H1 (cell line): ENCODE measurements at regions not wholly inside any gene's neighbourhood (a gene's known extent, or its start where the extent isn't known, plus 50 kb on each side); places are given as distances from the start of the nearest gene placed in this dataset.
A peak's percentile ranks its signal among the peaks of the same experiment; 100 is the strongest.

Source experiments
- CTCF ChIA-PET: fragments of 300-600 bp; sonication (Branson Sonifier 250); formaldehyde crosslinking; loops from one replicate; lab custom pipeline; 2021; ENCODE audit not compliant: partially characterized antibody; lab: Charles Lee
- POLR2A ChIA-PET: fragments of 300-600 bp; sonication (Branson Sonifier 250); formaldehyde crosslinking; loops from one replicate; lab custom pipeline; 2021; ENCODE audit warnings: inconsistent platforms; ENCODE audit not compliant: partially characterized antibody; lab: Charles Lee
- DNase-seq, 2 experiments: peaks; one replicate each; pipeline versions ENCODE4 v3.0.0 to v3.0.0-alpha.2; 2010 to 2022; ENCODE audit warnings: low spot score in 2 of 2, low read depth in 1 of 2, mixed read lengths in 1 of 2
- FAIRE-seq: peaks from 2 replicates; lab custom pipeline; 2011; peaks lifted over from hg19 to GRCh38; lab: Jason Lieb, UNC
- H2AFZ ChIP-seq: 2 replicates; pipeline ENCODE4 v1.8.1; 2012; ENCODE audit warnings: low read length, inconsistent platforms
- H2AK5ac ChIP-seq: 2 replicates; pipeline ENCODE4 v1.6.1; 2013; ENCODE audit warnings: low read depth, low read length
- H2BK120ac ChIP-seq: replicated peaks from 2 replicates; pipeline ENCODE3; 2013; ENCODE audit warnings: low read depth, low read length, inconsistent platforms
- H2BK12ac ChIP-seq: 2 replicates; pipeline ENCODE4 v1.6.1; 2013; ENCODE audit warnings: low read depth, low read length
- H2BK15ac ChIP-seq: 2 replicates; pipeline ENCODE4 v1.6.1; 2013; ENCODE audit warnings: low read length
- H2BK20ac ChIP-seq: 2 replicates; pipeline ENCODE4 v1.6.1; 2013; ENCODE audit warnings: low read length
- H2BK5ac ChIP-seq: 2 replicates; pipeline ENCODE4 v1.6.1; 2013; ENCODE audit warnings: low read depth, low read length
- H3K14ac ChIP-seq: 2 replicates; pipeline ENCODE4 v1.6.1; 2013; ENCODE audit warnings: inconsistent platforms; ENCODE audit not compliant: insufficient read length
- H3K18ac ChIP-seq: 2 replicates; pipeline ENCODE4 v1.6.1; 2013; ENCODE audit warnings: low read length; ENCODE audit errors: extremely low read depth
- H3K23ac ChIP-seq: 2 replicates; pipeline ENCODE4 v1.6.1; 2013; ENCODE audit warnings: inconsistent platforms; ENCODE audit not compliant: insufficient read length
- H3K23me2 ChIP-seq: 2 replicates; pipeline ENCODE4 v1.6.1; 2013; ENCODE audit warnings: low read depth, low read length
- H3K27ac ChIP-seq: 2 replicates; pipeline ENCODE4 v1.6.1; 2011; ENCODE audit warnings: low read depth, low read length, inconsistent platforms
- H3K27me3 ChIP-seq, 4 experiments: replicated peaks in 1 of 4; 1 replicate in 1 of 4; 2 replicates in 3 of 4; pipeline versions ENCODE4 v1.6.1 to v1.8.1; 2011 to 2013; ENCODE audit warnings: low read length in 3 of 4, mild to moderate bottlenecking in 3 of 4, inconsistent platforms in 2 of 4, mixed read lengths in 2 of 4, moderate library complexity in 1 of 4; ENCODE audit not compliant: control insufficient read depth in 3 of 4, insufficient read depth in 3 of 4; ENCODE audit errors: extremely low read depth in 1 of 4
- H3K36me3 ChIP-seq, 4 experiments: 2 replicates each; pipeline versions ENCODE4 v1.6.1 to v1.8.1; 2011 to 2013; ENCODE audit warnings: mild to moderate bottlenecking in 4 of 4, low read length in 3 of 4, moderate library complexity in 2 of 4, control low read depth in 1 of 4, inconsistent platforms in 1 of 4; ENCODE audit not compliant: insufficient read depth in 4 of 4, control insufficient read depth in 2 of 4
- H3K4ac ChIP-seq: replicated peaks from 2 replicates; pipeline ENCODE3; 2013; ENCODE audit warnings: low read length, low read depth, mixed read lengths, inconsistent platforms; ENCODE audit not compliant: insufficient read length
- H3K4me1 ChIP-seq, 4 experiments: replicated peaks in 1 of 4; 1 replicate in 1 of 4; 2 replicates in 3 of 4; pipeline versions ENCODE4 v1.6.1 to v1.8.1; 2011 to 2013; ENCODE audit warnings: low read length in 3 of 4, inconsistent platforms in 2 of 4, mixed read lengths in 1 of 4; ENCODE audit not compliant: insufficient read depth in 4 of 4, control insufficient read depth in 3 of 4
- H3K4me2 ChIP-seq, 2 experiments: 2 replicates each; pipeline versions ENCODE4 v1.6.1 to v1.8.1; 2011 to 2013; ENCODE audit warnings: low read depth in 2 of 2, low read length in 2 of 2, control low read depth in 1 of 2, inconsistent platforms in 1 of 2, mild to moderate bottlenecking in 1 of 2; ENCODE audit not compliant: insufficient read depth in 1 of 2
- H3K4me3 ChIP-seq, 4 experiments: fragments of 200-600, 300-600 bp in 1 of 4; sonication (generic), shearing (Covaris generic), sonication (Bioruptor Twin) in 1 of 4; 2 replicates each; pipeline versions ENCODE4 v1.5.1 to v1.8.1; 2011 to 2016; ENCODE audit warnings: low read length in 4 of 4, low read depth in 3 of 4, control low read depth in 2 of 4, inconsistent platforms in 2 of 4, mild to moderate bottlenecking in 2 of 4, mixed read lengths in 1 of 4, moderate library complexity in 1 of 4; ENCODE audit not compliant: insufficient read depth in 2 of 4; ENCODE audit errors: extremely low read depth in 1 of 4
- H3K56ac ChIP-seq: replicated peaks from 2 replicates; pipeline ENCODE3; 2013; ENCODE audit warnings: low read depth, mild to moderate bottlenecking, mixed read lengths, low read length, inconsistent platforms; ENCODE audit not compliant: insufficient read length
- H3K79me1 ChIP-seq: 2 replicates; pipeline ENCODE4 v1.6.1; 2013; ENCODE audit warnings: low read depth, low read length, control low read depth
- H3K79me2 ChIP-seq, 2 experiments: 2 replicates each; pipeline versions ENCODE4 v1.6.1 to v1.8.1; 2012 to 2013; ENCODE audit warnings: low read length in 2 of 2, mild to moderate bottlenecking in 2 of 2, inconsistent platforms in 1 of 2; ENCODE audit not compliant: insufficient read depth in 2 of 2, control insufficient read depth in 1 of 2
- H3K9ac ChIP-seq, 4 experiments: replicated peaks in 1 of 4; 1 replicate in 1 of 4; 2 replicates in 3 of 4; pipeline versions ENCODE4 v1.6.1 to v1.8.1; 2011 to 2013; ENCODE audit warnings: low read depth in 3 of 4, low read length in 3 of 4, control low read depth in 2 of 4, mild to moderate bottlenecking in 2 of 4, moderate library complexity in 2 of 4, inconsistent platforms in 1 of 4; ENCODE audit errors: extremely low read depth in 1 of 4
- H3K9me3 ChIP-seq, 2 experiments: 2 replicates each; pipeline versions ENCODE4 v1.6.1 to v1.8.1; 2012 to 2013; ENCODE audit warnings: mild to moderate bottlenecking in 2 of 2, moderate library complexity in 2 of 2, control low read depth in 1 of 2, inconsistent platforms in 1 of 2, low read depth in 1 of 2, low read length in 1 of 2, mixed read lengths in 1 of 2; ENCODE audit not compliant: insufficient read depth in 2 of 2
- H4K20me1 ChIP-seq, 2 experiments: replicated peaks in 1 of 2; 2 replicates each; pipeline versions ENCODE3 to v1.8.1; 2011 to 2013; ENCODE audit warnings: inconsistent platforms in 2 of 2, low read length in 2 of 2, mild to moderate bottlenecking in 1 of 2; ENCODE audit not compliant: insufficient read depth in 2 of 2, control insufficient read depth in 1 of 2
- H4K5ac ChIP-seq: 2 replicates; pipeline ENCODE4 v1.6.1; 2013; ENCODE audit warnings: low read length, low read depth, mixed read lengths, inconsistent platforms; ENCODE audit not compliant: insufficient read length
- H4K8ac ChIP-seq: 2 replicates; pipeline ENCODE4 v1.8.0; 2013; ENCODE audit warnings: mild to moderate bottlenecking, moderate library complexity, low read length, inconsistent platforms; ENCODE audit not compliant: insufficient read depth; ENCODE audit errors: extremely low read depth
- H4K91ac ChIP-seq: replicated peaks from 2 replicates; pipeline ENCODE3; 2013; ENCODE audit warnings: low read length, mixed read lengths, inconsistent platforms; ENCODE audit not compliant: insufficient read length
- RAD21 ChIP-seq, 2 experiments: IDR thresholded peaks in 1 of 2; conservative IDR thresholded peaks in 1 of 2; 2 replicates each; pipeline ENCODE4 v1.6.1; 2011; ENCODE audit warnings: low read depth in 2 of 2, low read length in 2 of 2, improper control_type of control experiment in 1 of 2, inconsistent platforms in 1 of 2, mild to moderate bottlenecking in 1 of 2, moderate library complexity in 1 of 2
- SP1 ChIP-seq: IDR thresholded peaks from 2 replicates; pipeline ENCODE4 v1.6.1; 2011; ENCODE audit warnings: low read depth, low read length
- WGBS, 2 experiments: shearing (Covaris generic) in 1 of 2; methylation state at CpG; one replicate each; pipeline versions ENCODE4 v1.1.6 to v1.1.7; 2013 to 2015; ENCODE audit warnings: low lambda C conversion rate in 2 of 2, mixed read lengths in 2 of 2, inconsistent platforms in 1 of 2, low coverage in 1 of 2, missing lambda C conversion rate in 1 of 2; ENCODE audit not compliant: insufficient replicate concordance in 2 of 2, insufficient coverage in 1 of 2, insufficient read length in 1 of 2; ENCODE audit errors: extremely low coverage in 1 of 2, missing lambda C conversion rate in 1 of 2; 5-methylcytosine and 5-hydroxymethylcytosine counted together

GRCh38 chr6:14664112-14664601 is 546.6 kb downstream of the CD83 start:
- Histone ChIP-seq H3K36me3 (no peaks in the 10 kb centered on the region), H4K8ac (no peak overlapping the region), H3K23ac (no peak overlapping the region), H2BK5ac (peak overlapping the region; percentile 13; the same call in 1 of the 2 replicates), H3K56ac (no peak overlapping the region), H4K91ac (no peak overlapping the region), H3K4me2 (0 out of 4 replicates have a peak overlapping the region, but pooled peaks of 1 of the 2 experiments have one; percentile 14), H2BK12ac (no peak overlapping the region), H2BK20ac (no peak overlapping the region), H3K27me3 (no peaks in the 10 kb centered on the region; a peak in 1 of 7 replicates), H2AK5ac (peak overlapping the region; percentile 26; the same call in 1 of the 2 replicates), H3K79me2 (no peaks in the 10 kb centered on the region), H3K23me2 (no peaks in the 10 kb centered on the region), H3K9me3 (no peaks in the 10 kb centered on the region), H3K9ac (no peak overlapping the region), H3K4me3 (no peak overlapping the region), H3K79me1 (no peaks in the 10 kb centered on the region; the same call in 1 of the 2 replicates), H2AFZ (no peak overlapping the region), H3K18ac (peak overlapping the region; percentile 27; the same call in 1 of the 2 replicates), H3K4me1 (peaks cover 2 to 9% (median 5%) of the 10 kb centered on the region in 4 experiments; a peak in 5 of 7 replicates), H4K20me1 (no peaks in the 10 kb centered on the region), H2BK120ac (no peak overlapping the region), H3K14ac (no peak overlapping the region), H4K5ac (no peak overlapping the region), H2BK15ac (no peak overlapping the region), H3K4ac (no peak overlapping the region), H3K27ac (no peak overlapping the region)
- FAIRE-seq (no peak), DNase-seq (no peak)
- POLR2A ChIA-PET = no interaction called here
- TF ChIP-seq RAD21 (IDR thresholded peaks at IDR 0.05 in 1 of 2, conservative IDR thresholded peaks at IDR 0.05 in 1 of 2; ENCODE audit: low read depth in 2 of 2, low read length in 2 of 2) (peak in 1 of 2 experiments; percentile 24; a peak in 2 of 4 replicates), SP1 (no peak)
- WGBS, 2 experiments = 86 to 100% methylated on average over 1 to 6 of the region's 6 CpGs
- CTCF ChIA-PET = interaction anchor here (0.5 kb wide), 1 partner anchor 53 kb away, joined by 3 read pairs; no protein-coding TSS in a partner anchor
